ENCODE measurements at regions not wholly inside any gene's neighbourhood (a gene's known extent, or its start where the extent isn't known, plus 50 kb on each side); places are given as distances from the start of the nearest gene placed in this dataset.

DNA sequence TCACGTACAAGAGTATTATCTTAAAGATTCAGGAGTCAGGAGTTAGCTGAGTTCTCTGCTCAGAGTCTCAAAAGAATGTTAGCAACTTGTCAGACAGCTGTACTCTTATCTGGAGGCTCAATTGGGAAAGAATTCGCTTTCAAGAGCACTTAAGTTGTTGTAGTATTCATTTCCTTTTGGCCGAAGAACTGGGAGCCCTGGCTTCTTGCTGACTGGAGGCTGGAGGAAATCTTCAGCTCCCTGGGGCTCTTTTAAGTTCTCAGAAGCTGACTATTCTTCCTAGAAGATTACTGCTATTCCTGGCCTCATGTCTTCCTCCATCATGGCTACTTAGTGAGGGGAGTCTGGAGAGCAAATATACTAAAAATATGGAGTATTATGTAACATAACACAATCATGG lies 587.2 kb downstream of the EPHA5 start:
- TF ChIP-seq, protein P1, sequence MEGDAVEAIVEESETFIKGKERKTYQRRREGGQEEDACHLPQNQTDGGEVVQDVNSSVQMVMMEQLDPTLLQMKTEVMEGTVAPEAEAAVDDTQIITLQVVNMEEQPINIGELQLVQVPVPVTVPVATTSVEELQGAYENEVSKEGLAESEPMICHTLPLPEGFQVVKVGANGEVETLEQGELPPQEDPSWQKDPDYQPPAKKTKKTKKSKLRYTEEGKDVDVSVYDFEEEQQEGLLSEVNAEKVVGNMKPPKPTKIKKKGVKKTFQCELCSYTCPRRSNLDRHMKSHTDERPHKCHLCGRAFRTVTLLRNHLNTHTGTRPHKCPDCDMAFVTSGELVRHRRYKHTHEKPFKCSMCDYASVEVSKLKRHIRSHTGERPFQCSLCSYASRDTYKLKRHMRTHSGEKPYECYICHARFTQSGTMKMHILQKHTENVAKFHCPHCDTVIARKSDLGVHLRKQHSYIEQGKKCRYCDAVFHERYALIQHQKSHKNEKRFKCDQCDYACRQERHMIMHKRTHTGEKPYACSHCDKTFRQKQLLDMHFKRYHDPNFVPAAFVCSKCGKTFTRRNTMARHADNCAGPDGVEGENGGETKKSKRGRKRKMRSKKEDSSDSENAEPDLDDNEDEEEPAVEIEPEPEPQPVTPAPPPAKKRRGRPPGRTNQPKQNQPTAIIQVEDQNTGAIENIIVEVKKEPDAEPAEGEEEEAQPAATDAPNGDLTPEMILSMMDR (IDR thresholded peaks at IDR 0.05; ENCODE audit: insufficient read depth, low read length) = no peak
- H3K4me3 ChIP-seq (ENCODE audit: low read depth, low read length) = no peak overlapping the region
- DNase-seq (ENCODE audit: low read depth) = peak; percentile 2

DNA sequence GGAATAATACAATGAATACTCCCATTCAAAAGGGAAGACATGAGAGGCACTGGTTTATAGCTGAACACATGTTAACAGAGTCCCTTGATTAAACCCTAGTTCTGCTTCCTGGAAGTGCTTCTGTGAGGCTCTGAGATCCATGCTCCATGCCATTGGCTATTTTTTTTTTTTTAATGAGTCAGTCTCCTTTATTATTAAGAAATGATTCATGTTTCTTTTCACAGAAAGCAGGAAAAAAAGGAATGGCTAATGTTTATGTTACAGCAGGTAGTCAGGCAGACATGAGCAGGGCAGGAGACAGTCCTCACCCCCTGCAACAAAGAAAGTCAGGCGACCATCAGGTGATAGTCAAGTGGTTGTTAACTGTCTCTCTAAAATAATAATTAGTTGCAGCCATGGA lies 598.7 kb downstream of the EPHA5 start:
- TF ChIP-seq, protein P1 (IDR thresholded peaks at IDR 0.05; ENCODE audit: insufficient read depth, low read length) = no peak
- no peak for DNase-seq (ENCODE audit: low read depth)
- no peak overlapping the region for H3K4me3 ChIP-seq (ENCODE audit: low read depth, low read length)

DNA sequence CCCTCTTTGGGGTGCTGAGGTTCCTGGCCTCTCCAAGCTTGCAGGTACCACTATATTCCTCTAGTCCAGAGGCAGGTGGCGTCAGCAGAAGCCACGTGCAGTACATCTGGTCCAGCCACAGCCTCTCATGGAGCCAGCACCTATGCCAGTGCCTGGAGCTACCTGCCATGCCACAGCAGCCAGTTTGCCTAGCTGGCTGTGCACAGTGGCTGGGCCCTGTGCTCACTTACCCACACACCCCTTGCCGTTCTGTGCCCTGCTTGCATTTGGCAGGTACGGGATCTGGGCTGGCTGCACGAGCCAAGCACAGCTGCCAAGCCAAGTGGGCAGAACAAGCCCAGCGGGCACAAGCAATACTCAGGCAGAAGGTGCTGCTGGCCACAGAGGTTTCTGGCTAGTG lies 601.1 kb downstream of the EPHA5 start:
- no peak for DNase-seq (ENCODE audit: low read depth)
- no peak overlapping the region for H3K4me3 ChIP-seq (ENCODE audit: low read depth, low read length)
- TF ChIP-seq, protein P1 (IDR thresholded peaks at IDR 0.05; ENCODE audit: insufficient read depth, low read length) = no peak

DNA sequence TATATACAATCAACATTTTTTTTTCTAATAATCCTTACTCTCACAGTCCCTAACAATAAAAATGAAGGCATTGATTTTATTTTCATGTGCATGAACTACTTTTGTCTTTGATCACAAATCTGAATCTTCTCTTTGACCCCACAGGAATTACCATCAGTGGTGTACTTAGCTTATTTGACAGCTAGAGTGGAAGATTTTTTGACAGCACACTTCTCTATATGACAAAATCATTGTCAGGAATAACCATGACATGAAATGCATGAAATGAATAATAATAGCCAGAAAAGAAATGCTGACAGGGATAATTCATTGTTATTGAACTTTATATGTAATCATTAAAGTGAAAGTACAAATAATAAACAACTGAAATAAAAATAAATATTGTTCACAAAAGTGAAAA lies 604.2 kb downstream of the EPHA5 start:
- TF ChIP-seq, protein P1 (IDR thresholded peaks at IDR 0.05; ENCODE audit: insufficient read depth, low read length) = no peak
- DNase-seq (ENCODE audit: low read depth) = no peak
- no peak overlapping the region for H3K4me3 ChIP-seq (ENCODE audit: low read depth, low read length)

DNA sequence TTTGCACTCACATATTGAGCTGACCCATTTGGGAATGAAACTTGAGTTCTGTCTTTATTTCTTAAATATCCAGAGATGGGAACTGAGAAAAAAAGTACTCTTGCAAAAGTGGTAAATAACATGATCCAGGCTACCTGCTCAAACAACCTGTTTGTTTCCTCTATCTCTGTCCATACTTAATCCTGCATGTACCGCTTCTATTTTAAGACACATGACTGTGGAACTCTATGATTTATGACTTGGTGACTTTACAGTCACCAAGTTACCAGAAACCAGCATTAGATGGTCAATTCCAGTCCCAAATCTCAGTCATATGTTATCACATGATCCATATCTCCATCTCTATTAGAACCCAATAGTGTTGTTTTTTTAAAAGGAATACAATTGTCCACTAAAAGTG lies 606.7 kb downstream of the EPHA5 start:
- DNase-seq (ENCODE audit: low read depth) = no peak
- H3K4me3 ChIP-seq (ENCODE audit: low read depth, low read length) = no peak overlapping the region
- TF ChIP-seq, protein P1 (IDR thresholded peaks at IDR 0.05; ENCODE audit: insufficient read depth, low read length) = no peak

DNA sequence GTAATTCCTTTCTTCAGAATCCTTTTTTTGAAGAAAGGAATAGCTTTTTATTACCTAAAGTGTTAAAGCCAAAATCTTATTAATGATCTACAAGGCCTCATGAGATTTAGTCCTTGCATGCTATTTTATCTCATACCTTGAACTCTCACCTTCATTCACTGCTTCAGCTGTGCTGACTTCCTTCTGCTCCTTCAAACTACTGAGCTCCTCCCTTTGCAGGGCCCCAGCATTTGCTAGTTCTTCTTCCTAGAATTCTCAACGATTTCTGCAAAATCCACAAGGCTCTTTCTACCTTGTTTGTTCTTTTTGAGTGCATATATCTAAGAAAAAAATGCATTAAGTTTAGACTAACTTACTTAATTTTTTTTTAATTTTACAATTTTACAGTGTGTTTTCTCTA lies 619.5 kb downstream of the EPHA5 start:
- no peak overlapping the region for H3K4me3 ChIP-seq (ENCODE audit: low read depth, low read length)
- TF ChIP-seq, protein P1 (IDR thresholded peaks at IDR 0.05; ENCODE audit: insufficient read depth, low read length) = no peak
- DNase-seq (ENCODE audit: low read depth) = no peak
